ENCODE measurements at regions not wholly inside any gene's neighbourhood (a gene's known extent, or its start where the extent isn't known, plus 50 kb on each side); places are given as distances from the start of the nearest gene placed in this dataset.
A peak's percentile ranks its signal among the peaks of the same experiment; 100 is the strongest.

DNA sequence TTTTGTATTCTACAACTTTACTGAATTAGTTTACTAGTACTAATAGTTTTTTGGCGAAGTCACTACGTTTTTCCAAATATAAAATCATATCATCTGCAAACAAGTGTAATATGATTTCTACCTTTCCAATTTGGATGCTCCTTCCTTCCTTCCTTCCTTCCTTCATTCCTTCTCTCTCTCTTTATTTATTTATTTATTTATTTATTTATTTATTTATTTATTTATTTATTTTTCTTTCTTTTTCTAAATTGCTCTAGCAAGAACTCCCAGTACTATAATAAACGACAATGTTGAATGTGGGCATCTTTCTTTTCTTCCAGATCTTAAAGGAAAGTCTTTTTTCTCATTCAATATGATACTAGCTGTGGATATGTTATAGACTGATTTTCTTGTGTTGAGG, 656.0 kb upstream of the LUZP2 start:
- Histone ChIP-seq H4K8ac (ENCODE audit: low read length) (no peak overlapping the region), H3K79me1 (replicated peaks; ENCODE audit: low read length, poor library complexity, severe bottlenecking) (no peaks in the 10 kb centered on the region), H3K4me1 (ENCODE audit: control insufficient read depth, insufficient read depth, low read depth, low read length) (no peaks in the 10 kb centered on the region), H2BK15ac (ENCODE audit: low read depth, poor library complexity, severe bottlenecking) (no peak overlapping the region), H3K9ac (ENCODE audit: low read length) (no peak overlapping the region), H2AK5ac (ENCODE audit: low read length, severe bottlenecking) (no peak overlapping the region), H2BK5ac (ENCODE audit: low read depth, low read length, poor library complexity, severe bottlenecking) (no peak overlapping the region), H3K4me2 (ENCODE audit: low read length, poor library complexity, severe bottlenecking) (no peak overlapping the region), H3K14ac (ENCODE audit: low read length in 2 of 2) (no peak overlapping the region), H2AFZ (ENCODE audit: low read depth, low read length) (no peak overlapping the region), H3K36me3 (ENCODE audit: control insufficient read depth in 1 of 2, insufficient read depth in 2 of 2, low read depth in 1 of 2, low read length in 2 of 2) (no peaks in the 10 kb centered on the region), H3K4me3 (ENCODE audit: insufficient read depth in 1 of 2, low read depth in 1 of 2, low read length in 2 of 2) (no peak overlapping the region), H3K9me3 (ENCODE audit: control insufficient read depth, low read length) (no peaks in the 10 kb centered on the region), H2BK12ac (ENCODE audit: low read length in 2 of 2) (no peak overlapping the region), H3K23ac (ENCODE audit: low read length in 2 of 2) (no peak overlapping the region), H2BK120ac (ENCODE audit: low read depth, low read length) (no peak overlapping the region), H3K27ac (ENCODE audit: low read length, poor library complexity, severe bottlenecking) (no peak overlapping the region), H3K27me3 (ENCODE audit: control insufficient read depth in 1 of 2, insufficient read depth in 1 of 2, low read length in 2 of 2) (no peaks in the 10 kb centered on the region), H3K18ac (ENCODE audit: low read depth in 1 of 2, low read length in 2 of 2) (no peak overlapping the region), H3K4ac (ENCODE audit: low read depth in 1 of 2, low read length in 2 of 2) (no peak overlapping the region), H4K91ac (ENCODE audit: low read length) (no peak overlapping the region)
- WGBS: 100% methylated on average over 2 of the region's 3 CpGs
- DNase-seq: no peak

DNA sequence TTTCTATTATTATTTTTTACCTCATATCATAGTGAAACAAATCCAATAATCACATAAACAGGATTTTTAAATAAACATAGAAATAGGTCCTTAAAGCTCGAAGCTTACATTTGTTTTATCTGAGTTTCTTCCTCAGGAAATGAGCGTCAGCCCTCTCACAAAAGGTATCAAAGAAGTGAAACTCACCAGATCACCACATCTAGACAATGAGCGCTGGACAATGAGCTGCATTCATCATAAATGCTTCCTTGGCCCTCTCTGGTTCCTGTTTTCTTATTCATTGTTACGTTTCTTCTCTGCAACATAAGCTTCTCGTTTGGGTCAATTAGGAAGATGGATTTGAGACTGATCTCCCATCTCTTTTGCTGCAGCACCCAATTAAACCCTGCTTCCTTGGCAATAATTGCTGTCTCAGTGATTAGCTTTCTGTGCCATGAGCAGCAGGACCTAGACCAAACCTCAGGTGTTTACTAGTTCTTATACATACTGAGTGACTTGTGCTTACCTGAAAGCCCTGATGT, 649.9 kb upstream of the LUZP2 start:
- Histone ChIP-seq H2AFZ (ENCODE audit: low read depth, low read length) (no peak overlapping the region), H3K4me1 (ENCODE audit: control insufficient read depth, insufficient read depth, low read depth, low read length) (no peaks in the 10 kb centered on the region), H4K91ac (ENCODE audit: low read length) (no peak overlapping the region), H2AK5ac (ENCODE audit: low read length, severe bottlenecking) (no peak overlapping the region), H3K14ac (ENCODE audit: low read length in 2 of 2) (no peak overlapping the region), H3K27me3 (ENCODE audit: control insufficient read depth in 1 of 2, insufficient read depth in 1 of 2, low read length in 2 of 2) (no peaks in the 10 kb centered on the region), H3K79me1 (replicated peaks; ENCODE audit: low read length, poor library complexity, severe bottlenecking) (no peaks in the 10 kb centered on the region), H2BK12ac (ENCODE audit: low read length in 2 of 2) (no peak overlapping the region), H3K4ac (ENCODE audit: low read depth in 1 of 2, low read length in 2 of 2) (no peak overlapping the region), H3K9me3 (ENCODE audit: control insufficient read depth, low read length) (peaks cover 4% of the 10 kb centered on the region), H3K9ac (ENCODE audit: low read length) (no peak overlapping the region), H3K36me3 (ENCODE audit: control insufficient read depth in 1 of 2, insufficient read depth in 2 of 2, low read depth in 1 of 2, low read length in 2 of 2) (no peaks in the 10 kb centered on the region), H3K4me2 (ENCODE audit: low read length, poor library complexity, severe bottlenecking) (no peak overlapping the region), H4K8ac (ENCODE audit: low read length) (no peak overlapping the region), H3K23ac (ENCODE audit: low read length in 2 of 2) (no peak overlapping the region), H2BK5ac (ENCODE audit: low read depth, low read length, poor library complexity, severe bottlenecking) (no peak overlapping the region), H2BK15ac (ENCODE audit: low read depth, poor library complexity, severe bottlenecking) (no peak overlapping the region), H3K18ac (ENCODE audit: low read depth in 1 of 2, low read length in 2 of 2) (no peak overlapping the region), H3K27ac (ENCODE audit: low read length, poor library complexity, severe bottlenecking) (no peak overlapping the region), H2BK120ac (ENCODE audit: low read depth, low read length) (no peak overlapping the region), H3K4me3 (ENCODE audit: insufficient read depth in 1 of 2, low read depth in 1 of 2, low read length in 2 of 2) (no peak overlapping the region)
- no peak for DNase-seq
- WGBS: 91% methylated on average over 5 of the region's 5 CpGs

DNA sequence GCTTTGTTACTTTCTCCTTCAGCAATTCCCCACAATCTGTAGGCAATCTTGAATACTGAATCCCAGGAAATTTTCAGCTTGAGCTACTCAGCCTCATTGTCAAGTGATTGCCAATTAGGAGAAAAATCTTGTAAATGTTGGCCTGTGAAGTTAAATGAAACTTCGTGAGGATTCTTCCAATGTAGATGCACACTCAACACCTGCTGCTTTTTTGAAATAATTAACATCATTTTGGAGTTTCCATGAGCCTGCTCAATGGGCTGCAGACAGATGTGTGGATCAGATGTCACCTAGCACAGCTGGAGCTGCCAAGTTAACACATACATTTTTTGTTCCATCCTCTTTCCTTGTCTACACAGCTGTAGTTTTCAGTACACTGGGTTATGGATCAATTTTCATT, 645.6 kb upstream of the LUZP2 start:
- H3K27me3 ChIP-seq (ENCODE audit: control insufficient read depth in 1 of 2, insufficient read depth in 1 of 2, low read length in 2 of 2): no peaks in the 10 kb centered on the region
- H2BK15ac ChIP-seq (ENCODE audit: low read depth, poor library complexity, severe bottlenecking): no peak overlapping the region
- no peak overlapping the region for H2BK12ac ChIP-seq (ENCODE audit: low read length in 2 of 2)
- no peaks in the 10 kb centered on the region for H3K79me1 ChIP-seq (replicated peaks; ENCODE audit: low read length, poor library complexity, severe bottlenecking)
- H2BK120ac ChIP-seq (ENCODE audit: low read depth, low read length): no peak overlapping the region
- no peak overlapping the region for H3K9ac ChIP-seq (ENCODE audit: low read length)
- DNase-seq: no peak
- no peak overlapping the region for H3K4me3 ChIP-seq (ENCODE audit: insufficient read depth in 1 of 2, low read depth in 1 of 2, low read length in 2 of 2)
- H3K4me2 ChIP-seq (ENCODE audit: low read length, poor library complexity, severe bottlenecking): no peak overlapping the region
- H3K23ac ChIP-seq (ENCODE audit: low read length in 2 of 2): no peak overlapping the region
- no peak overlapping the region for H3K27ac ChIP-seq (ENCODE audit: low read length, poor library complexity, severe bottlenecking)
- H4K8ac ChIP-seq (ENCODE audit: low read length): no peak overlapping the region
- H2BK5ac ChIP-seq (ENCODE audit: low read depth, low read length, poor library complexity, severe bottlenecking): no peak overlapping the region
- 67% methylated on average over 1 of the region's 1 CpG for WGBS
- no peaks in the 10 kb centered on the region for H3K36me3 ChIP-seq (ENCODE audit: control insufficient read depth in 1 of 2, insufficient read depth in 2 of 2, low read depth in 1 of 2, low read length in 2 of 2)
- no peak overlapping the region for H3K4ac ChIP-seq (ENCODE audit: low read depth in 1 of 2, low read length in 2 of 2)
- no peaks in the 10 kb centered on the region for H3K4me1 ChIP-seq (ENCODE audit: control insufficient read depth, insufficient read depth, low read depth, low read length)
- H3K9me3 ChIP-seq (ENCODE audit: control insufficient read depth, low read length): peaks cover 2% of the 10 kb centered on the region
- H2AK5ac ChIP-seq (ENCODE audit: low read length, severe bottlenecking): no peak overlapping the region
- H3K18ac ChIP-seq (ENCODE audit: low read depth in 1 of 2, low read length in 2 of 2): no peak overlapping the region
- no peak overlapping the region for H3K14ac ChIP-seq (ENCODE audit: low read length in 2 of 2)
- no peak overlapping the region for H4K91ac ChIP-seq (ENCODE audit: low read length)
- H2AFZ ChIP-seq (ENCODE audit: low read depth, low read length): no peak overlapping the region

DNA sequence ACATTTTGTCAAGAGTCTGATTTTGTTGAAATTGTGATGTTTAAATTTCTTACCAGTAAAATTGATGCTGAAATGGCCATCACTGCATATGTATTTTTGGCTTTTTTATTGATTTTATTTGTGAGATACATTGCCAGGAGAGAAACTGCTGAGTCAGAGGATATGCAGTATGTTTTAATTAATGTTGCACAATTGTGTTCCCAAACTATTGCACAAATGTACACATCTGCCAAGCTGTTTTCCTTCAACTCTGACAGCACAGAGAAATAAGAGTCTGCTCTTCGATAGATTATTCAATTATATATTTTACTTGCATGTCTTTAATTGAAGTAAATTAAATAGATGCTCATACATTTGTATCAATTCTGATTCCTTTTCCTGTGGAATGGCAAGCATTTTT, 640.2 kb upstream of the LUZP2 start:
- Histone ChIP-seq H2BK12ac (ENCODE audit: low read length in 2 of 2) (no peak overlapping the region), H2BK120ac (ENCODE audit: low read depth, low read length) (no peak overlapping the region)

More for the DNA sequence above, 640.2 kb upstream of the LUZP2 start:
- Histone ChIP-seq H3K9ac (ENCODE audit: low read length) (no peak overlapping the region), H2AK5ac (ENCODE audit: low read length, severe bottlenecking) (no peak overlapping the region), H2AFZ (ENCODE audit: low read depth, low read length) (no peak overlapping the region), H2BK5ac (ENCODE audit: low read depth, low read length, poor library complexity, severe bottlenecking) (no peak overlapping the region), H3K4ac (ENCODE audit: low read depth in 1 of 2, low read length in 2 of 2) (no peak overlapping the region), H3K4me1 (ENCODE audit: control insufficient read depth, insufficient read depth, low read depth, low read length) (no peaks in the 10 kb centered on the region), H3K23ac (ENCODE audit: low read length in 2 of 2) (no peak overlapping the region), H3K4me3 (ENCODE audit: insufficient read depth in 1 of 2, low read depth in 1 of 2, low read length in 2 of 2) (no peak overlapping the region), H3K27ac (ENCODE audit: low read length, poor library complexity, severe bottlenecking) (no peak overlapping the region), H4K91ac (ENCODE audit: low read length) (no peak overlapping the region), H3K14ac (ENCODE audit: low read length in 2 of 2) (no peak overlapping the region), H3K27me3 (ENCODE audit: control insufficient read depth in 1 of 2, insufficient read depth in 1 of 2, low read length in 2 of 2) (no peaks in the 10 kb centered on the region), H3K4me2 (ENCODE audit: low read length, poor library complexity, severe bottlenecking) (no peak overlapping the region), H4K8ac (ENCODE audit: low read length) (no peak overlapping the region), H3K79me1 (replicated peaks; ENCODE audit: low read length, poor library complexity, severe bottlenecking) (no peaks in the 10 kb centered on the region), H3K18ac (ENCODE audit: low read depth in 1 of 2, low read length in 2 of 2) (no peak overlapping the region), H3K9me3 (ENCODE audit: control insufficient read depth, low read length) (no peaks in the 10 kb centered on the region), H2BK15ac (ENCODE audit: low read depth, poor library complexity, severe bottlenecking) (no peak overlapping the region), H3K36me3 (ENCODE audit: control insufficient read depth in 1 of 2, insufficient read depth in 2 of 2, low read depth in 1 of 2, low read length in 2 of 2) (no peaks in the 10 kb centered on the region)
- peak; percentile 86 for DNase-seq
- WGBS: no CpG with 5 or more reads among the region's 1 CpG
